Heart left ventricle (tissue), 13 donors: ENCODE measurements at regions not wholly inside any gene's neighbourhood (a gene's known extent, or its start where the extent isn't known, plus 50 kb on each side); places are given as distances from the start of the nearest gene placed in this dataset.

Source experiments
- POLR2A ChIP-seq, 2 donors: fragments of 450-650 bp; IDR thresholded peaks; one replicate each; pipeline ENCODE4 v1.6.1; 2017; ENCODE audit warnings: antibody characterized with exemption in 2 of 2, mild to moderate bottlenecking in 2 of 2, moderate library complexity in 2 of 2
- TF ChIP-seq, protein P1 (sequence below), 12 donors: fragments of 200-600 bp; sonication (generic) in 4 of 12; IDR thresholded peaks; one replicate each; pipeline versions ENCODE4 v1.5.0 to v1.8.0; 2018 to 2022; ENCODE audit warnings: antibody characterized with exemption in 12 of 12, mild to moderate bottlenecking in 5 of 12
- donor health status: ischemic (EF 13 %, LVEDD 7.1; RV severe dilation, severe dysfunction).
- donor health status: DM: no; HTN: yes; CAD: no.
- donor health status: DM: no; HTN: no; CAD: no.
- donor health status: ischemic (EF 25% LVEDD 6.9; RV normal size, moderate dysfunction).
- donor health status: ischemic (EF 25% LVEDD 5.7; RV mildly dilated, moderate dysfunction).
- donor health status: ischemic (EF 35%, LVEDD 5.7; RV mildly dilated, moderate dysfunction).
- donor health status: nonischemic (EF 11% LVEDD 7.7; RV severe dilation, severe dysfunction).
- donor health status: DM: yes; HTN: yes; CAD: no.
- donor health status: PGD.
- donor health status: ischemic (EF 29% LVEDD 5.4; RV normal size, mild dysfunction).
- donor health status: nonischemic (EF 23%, LVEDD 6.1; RV moderate dilation, normal function).

- TF ChIP-seq, protein P1, sequence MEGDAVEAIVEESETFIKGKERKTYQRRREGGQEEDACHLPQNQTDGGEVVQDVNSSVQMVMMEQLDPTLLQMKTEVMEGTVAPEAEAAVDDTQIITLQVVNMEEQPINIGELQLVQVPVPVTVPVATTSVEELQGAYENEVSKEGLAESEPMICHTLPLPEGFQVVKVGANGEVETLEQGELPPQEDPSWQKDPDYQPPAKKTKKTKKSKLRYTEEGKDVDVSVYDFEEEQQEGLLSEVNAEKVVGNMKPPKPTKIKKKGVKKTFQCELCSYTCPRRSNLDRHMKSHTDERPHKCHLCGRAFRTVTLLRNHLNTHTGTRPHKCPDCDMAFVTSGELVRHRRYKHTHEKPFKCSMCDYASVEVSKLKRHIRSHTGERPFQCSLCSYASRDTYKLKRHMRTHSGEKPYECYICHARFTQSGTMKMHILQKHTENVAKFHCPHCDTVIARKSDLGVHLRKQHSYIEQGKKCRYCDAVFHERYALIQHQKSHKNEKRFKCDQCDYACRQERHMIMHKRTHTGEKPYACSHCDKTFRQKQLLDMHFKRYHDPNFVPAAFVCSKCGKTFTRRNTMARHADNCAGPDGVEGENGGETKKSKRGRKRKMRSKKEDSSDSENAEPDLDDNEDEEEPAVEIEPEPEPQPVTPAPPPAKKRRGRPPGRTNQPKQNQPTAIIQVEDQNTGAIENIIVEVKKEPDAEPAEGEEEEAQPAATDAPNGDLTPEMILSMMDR (IDR thresholded peaks at IDR 0.05) = no peak
- TF ChIP-seq POLR2A (IDR thresholded peaks at IDR 0.05) = no peak
Observed at GRCh38 chr4:45399116-45399515, 672.8 kb upstream of the GNPDA2 start.
